ENCODE measurements at regions not wholly inside any gene's neighbourhood (a gene's known extent, or its start where the extent isn't known, plus 50 kb on each side); places are given as distances from the start of the nearest gene placed in this dataset.

DNA sequence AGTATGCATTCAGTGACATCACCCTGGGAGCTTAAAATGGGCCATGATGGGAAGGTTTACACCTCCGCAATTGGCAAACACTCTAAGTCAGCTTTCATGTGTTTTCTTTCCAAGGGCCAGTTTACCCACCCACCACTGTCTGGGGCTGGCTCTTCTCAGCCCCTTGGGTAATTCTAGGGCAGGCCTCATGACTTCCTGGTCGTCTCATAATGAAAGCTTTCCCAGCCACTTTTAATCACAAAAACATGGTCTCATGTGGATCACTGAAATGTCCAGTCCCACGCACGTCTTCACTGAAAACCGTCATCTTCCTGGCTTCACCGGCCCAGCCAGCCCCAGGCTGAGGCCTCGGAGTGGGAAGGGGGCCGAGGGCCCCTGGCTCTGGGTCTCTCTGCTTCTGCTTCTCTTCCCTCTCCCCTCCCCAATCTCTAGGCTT is 58.5 kb upstream of the ANO1 start:
- Histone ChIP-seq H3K27me3 (ENCODE audit: control insufficient read depth, insufficient read depth, low read length) (no peaks in the 10 kb centered on the region), H3K27ac (ENCODE audit: low read length) (no peak overlapping the region), H3K9me3 (ENCODE audit: control insufficient read depth, insufficient read depth, low read length) (no peaks in the 10 kb centered on the region), H3K36me3 (ENCODE audit: control insufficient read depth, insufficient read depth, low read length) (no peaks in the 10 kb centered on the region), H3K4me1 (ENCODE audit: control insufficient read depth, insufficient read depth, low read length) (no peaks in the 10 kb centered on the region), H3K4me3 (ENCODE audit: low read length) (no peak overlapping the region)
- Mint-ChIP-seq H3K36me3 (no peaks in the 10 kb centered on the region), H3K4me3 (no peak overlapping the region), H3K27ac (no peak overlapping the region), H3K9me3 (no peaks in the 10 kb centered on the region), H3K27me3 (ENCODE audit: low read depth in 2 of 2) (no peaks in the 10 kb centered on the region), H3K4me1 (no peaks in the 10 kb centered on the region)
- TF ChIP-seq, protein P1, sequence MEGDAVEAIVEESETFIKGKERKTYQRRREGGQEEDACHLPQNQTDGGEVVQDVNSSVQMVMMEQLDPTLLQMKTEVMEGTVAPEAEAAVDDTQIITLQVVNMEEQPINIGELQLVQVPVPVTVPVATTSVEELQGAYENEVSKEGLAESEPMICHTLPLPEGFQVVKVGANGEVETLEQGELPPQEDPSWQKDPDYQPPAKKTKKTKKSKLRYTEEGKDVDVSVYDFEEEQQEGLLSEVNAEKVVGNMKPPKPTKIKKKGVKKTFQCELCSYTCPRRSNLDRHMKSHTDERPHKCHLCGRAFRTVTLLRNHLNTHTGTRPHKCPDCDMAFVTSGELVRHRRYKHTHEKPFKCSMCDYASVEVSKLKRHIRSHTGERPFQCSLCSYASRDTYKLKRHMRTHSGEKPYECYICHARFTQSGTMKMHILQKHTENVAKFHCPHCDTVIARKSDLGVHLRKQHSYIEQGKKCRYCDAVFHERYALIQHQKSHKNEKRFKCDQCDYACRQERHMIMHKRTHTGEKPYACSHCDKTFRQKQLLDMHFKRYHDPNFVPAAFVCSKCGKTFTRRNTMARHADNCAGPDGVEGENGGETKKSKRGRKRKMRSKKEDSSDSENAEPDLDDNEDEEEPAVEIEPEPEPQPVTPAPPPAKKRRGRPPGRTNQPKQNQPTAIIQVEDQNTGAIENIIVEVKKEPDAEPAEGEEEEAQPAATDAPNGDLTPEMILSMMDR (IDR thresholded peaks at IDR 0.05): no peak
- WGBS (ENCODE audit: insufficient coverage): 79% methylated on average over 8 of the region's 8 CpGs
- ATAC-seq (no peak), DNase-seq (no peak)
- intact Hi-C loops (cut with micrococcal nuclease): no loop called here

DNA sequence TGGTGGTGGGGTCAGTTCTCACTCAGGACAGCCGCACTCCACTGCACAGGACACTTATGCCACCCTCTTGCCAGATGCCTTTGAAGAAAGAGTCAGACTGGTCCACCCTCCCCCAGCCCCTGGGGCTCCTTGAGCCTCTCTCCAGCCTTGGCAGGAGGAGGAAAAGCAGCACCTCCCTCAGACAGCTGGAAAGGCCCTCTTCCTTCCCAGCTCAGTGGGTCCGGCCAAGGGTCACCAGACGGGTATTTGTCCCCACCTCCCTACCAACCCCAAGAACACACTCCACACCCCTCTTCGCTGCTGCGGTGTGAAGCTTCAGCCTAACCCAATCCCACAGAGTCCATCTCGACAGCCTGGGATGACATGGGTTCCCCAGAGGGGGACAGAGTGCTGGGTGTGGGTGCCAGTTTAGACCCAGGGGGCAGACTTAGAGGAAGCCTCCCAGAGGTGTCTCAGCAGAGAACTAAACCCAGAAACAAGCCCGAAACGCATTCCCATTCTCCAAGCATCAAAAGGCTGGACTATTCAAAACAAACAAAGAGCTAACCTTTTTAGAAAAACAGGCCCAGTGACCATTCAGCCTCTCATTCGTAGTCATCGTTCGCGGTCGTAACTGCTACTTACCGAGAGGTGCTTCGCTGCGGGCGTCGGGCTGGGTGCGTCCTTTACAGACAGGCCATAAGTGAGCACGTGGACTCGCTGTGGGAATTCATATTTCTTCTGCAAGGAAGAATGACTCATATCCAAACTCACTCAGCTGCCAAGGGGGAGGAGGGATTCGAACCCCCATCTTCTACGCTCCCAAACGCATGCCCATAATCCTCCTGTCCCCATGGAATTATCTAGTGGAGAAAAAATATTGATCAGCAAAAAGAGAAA is 57.5 kb upstream of the ANO1 start:
- Histone ChIP-seq H3K4me1 (ENCODE audit: control insufficient read depth, insufficient read depth, low read length) (no peaks in the 10 kb centered on the region), H3K4me3 (ENCODE audit: low read length) (no peak overlapping the region), H3K9me3 (ENCODE audit: control insufficient read depth, insufficient read depth, low read length) (no peaks in the 10 kb centered on the region), H3K27me3 (ENCODE audit: control insufficient read depth, insufficient read depth, low read length) (no peaks in the 10 kb centered on the region), H3K27ac (ENCODE audit: low read length) (no peak overlapping the region), H3K36me3 (ENCODE audit: control insufficient read depth, insufficient read depth, low read length) (no peaks in the 10 kb centered on the region)
- H3K27me3 Mint-ChIP-seq (ENCODE audit: low read depth in 2 of 2): no peaks in the 10 kb centered on the region
- H3K36me3 Mint-ChIP-seq: no peaks in the 10 kb centered on the region
- 92% methylated on average over 21 of the region's 24 CpGs for WGBS (ENCODE audit: insufficient coverage)
- DNase-seq (no peak), ATAC-seq (no peak)
- no peaks in the 10 kb centered on the region for H3K4me1 Mint-ChIP-seq
- H3K27ac Mint-ChIP-seq: no peak overlapping the region
- H3K9me3 Mint-ChIP-seq: no peaks in the 10 kb centered on the region
- TF ChIP-seq, protein P1 (IDR thresholded peaks at IDR 0.05): no peak
- no peak overlapping the region for H3K4me3 Mint-ChIP-seq
- intact Hi-C loops (cut with micrococcal nuclease): no loop called here

DNA sequence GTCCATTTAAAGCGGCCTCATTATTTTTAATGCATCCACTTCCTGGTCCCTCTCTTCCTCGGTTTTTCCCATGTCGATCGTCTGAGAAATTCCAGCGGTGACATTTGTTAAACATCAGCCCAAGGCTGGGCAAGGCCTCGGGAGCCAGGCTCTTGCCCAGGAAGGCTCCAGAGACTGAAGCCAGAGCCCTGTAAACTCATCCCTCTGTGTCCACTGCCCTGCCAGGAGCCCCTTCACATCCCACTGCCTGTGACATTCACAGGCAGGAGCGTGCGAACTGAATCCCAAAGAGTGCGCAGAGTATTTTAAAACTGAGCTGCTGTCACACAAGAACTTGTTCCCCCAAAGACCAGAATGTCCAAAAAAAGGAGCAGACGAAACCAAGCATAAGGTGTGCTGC is 56.5 kb upstream of the ANO1 start:
- Histone ChIP-seq H3K27ac (ENCODE audit: low read length) (no peak overlapping the region), H3K4me3 (ENCODE audit: low read length) (no peak overlapping the region), H3K9me3 (ENCODE audit: control insufficient read depth, insufficient read depth, low read length) (no peaks in the 10 kb centered on the region), H3K27me3 (ENCODE audit: control insufficient read depth, insufficient read depth, low read length) (no peaks in the 10 kb centered on the region), H3K4me1 (ENCODE audit: control insufficient read depth, insufficient read depth, low read length) (no peaks in the 10 kb centered on the region), H3K36me3 (ENCODE audit: control insufficient read depth, insufficient read depth, low read length) (no peaks in the 10 kb centered on the region)
- intact Hi-C loops (cut with micrococcal nuclease): no loop called here
- 87% methylated on average over 10 of the region's 10 CpGs for WGBS (ENCODE audit: insufficient coverage)
- no peaks in the 10 kb centered on the region for H3K9me3 Mint-ChIP-seq
- no peaks in the 10 kb centered on the region for H3K36me3 Mint-ChIP-seq
- H3K27ac Mint-ChIP-seq: no peak overlapping the region
- DNase-seq (no peak), ATAC-seq (no peak)
- H3K4me1 Mint-ChIP-seq: no peaks in the 10 kb centered on the region
- no peaks in the 10 kb centered on the region for H3K27me3 Mint-ChIP-seq (ENCODE audit: low read depth in 2 of 2)
- no peak overlapping the region for H3K4me3 Mint-ChIP-seq
- TF ChIP-seq, protein P1 (IDR thresholded peaks at IDR 0.05): no peak

All from natural killer cell (primary cell).